ENCODE measurements at regions not wholly inside any gene's neighbourhood (a gene's known extent, or its start where the extent isn't known, plus 50 kb on each side); places are given as distances from the start of the nearest gene placed in this dataset.
A peak's percentile ranks its signal among the peaks of the same experiment; 100 is the strongest.

GRCh38 chrX:39983715-39984114, 114.0 kb downstream of the BCOR start:
- TF ChIP-seq CTCF (conservative IDR thresholded peaks at IDR 0.05) = no peak
- Mint-ChIP-seq H3K9me3 (peaks cover 15% of the 10 kb centered on the region), H3K27me3 (ENCODE audit: insufficient read depth) (peaks cover 8% of the 10 kb centered on the region), H3K27ac (no peak overlapping the region), H3K4me3 (no peak overlapping the region), H3K4me1 (peaks cover 5% of the 10 kb centered on the region), H3K36me3 (ENCODE audit: low read depth) (no peaks in the 10 kb centered on the region)
- Histone ChIP-seq H3K27me3 (ENCODE audit: control insufficient read depth, insufficient read depth, low read length, poor library complexity, severe bottlenecking) (no peaks in the 10 kb centered on the region), H3K27ac (ENCODE audit: low read depth, low read length) (no peak overlapping the region), H3K4me3 (ENCODE audit: low read length) (no peak overlapping the region), H3K36me3 (ENCODE audit: control insufficient read depth, insufficient read depth, low read length) (no peaks in the 10 kb centered on the region), H3K9ac (ENCODE audit: extremely low read depth, low read length, poor library complexity, severe bottlenecking) (no peak overlapping the region), H3K9me3 (ENCODE audit: control insufficient read depth, low read length) (no peaks in the 10 kb centered on the region), H3K4me1 (ENCODE audit: control insufficient read depth, insufficient read depth, low read length) (no peaks in the 10 kb centered on the region)
- 87% methylated on average over 5 of the region's 5 CpGs; no CpG with 5 or more reads in 1 of the 2 experiments for WGBS, 2 experiments (ENCODE audit: insufficient coverage in 1 of 2, insufficient read length in 1 of 2)
- no peak for DNase-seq

- Mint-ChIP-seq H3K9me3 (peaks cover 17% of the 10 kb centered on the region), H3K4me1 (peaks cover 5% of the 10 kb centered on the region), H3K27me3 (ENCODE audit: insufficient read depth) (peaks cover 8% of the 10 kb centered on the region), H3K36me3 (ENCODE audit: low read depth) (no peaks in the 10 kb centered on the region), H3K4me3 (no peak overlapping the region), H3K27ac (no peak overlapping the region)
- Histone ChIP-seq H3K9ac (ENCODE audit: extremely low read depth, low read length, poor library complexity, severe bottlenecking) (no peak overlapping the region), H3K4me3 (ENCODE audit: low read length) (no peak overlapping the region), H3K4me1 (ENCODE audit: control insufficient read depth, insufficient read depth, low read length) (no peaks in the 10 kb centered on the region), H3K36me3 (ENCODE audit: control insufficient read depth, insufficient read depth, low read length) (no peaks in the 10 kb centered on the region), H3K27ac (ENCODE audit: low read depth, low read length) (no peak overlapping the region), H3K27me3 (ENCODE audit: control insufficient read depth, insufficient read depth, low read length, poor library complexity, severe bottlenecking) (no peaks in the 10 kb centered on the region), H3K9me3 (ENCODE audit: control insufficient read depth, low read length) (no peaks in the 10 kb centered on the region)
- WGBS, 2 experiments (ENCODE audit: insufficient coverage in 1 of 2, insufficient read length in 1 of 2) = 92 to 97% methylated on average over 6 to 13 of the region's 14 CpGs
- peak; percentile 29 for TF ChIP-seq CTCF (conservative IDR thresholded peaks at IDR 0.05)
- DNase-seq = no peak
Measured at GRCh38 chrX:39984191-39984956, 113.4 kb downstream of the BCOR start.

GRCh38 chrX:39985071-39985470, 112.7 kb downstream of the BCOR start:
- no peak overlapping the region for H3K9ac ChIP-seq (ENCODE audit: extremely low read depth, low read length, poor library complexity, severe bottlenecking)
- 71 to 86% methylated on average over 1 to 9 of the region's 9 CpGs for WGBS, 2 experiments (ENCODE audit: insufficient coverage in 1 of 2, insufficient read length in 1 of 2)

More at GRCh38 chrX:39985071-39985470, 112.7 kb downstream of the BCOR start:
- H3K4me1 ChIP-seq (ENCODE audit: control insufficient read depth, insufficient read depth, low read length) = no peaks in the 10 kb centered on the region
- H3K27ac ChIP-seq (ENCODE audit: low read depth, low read length) = no peak overlapping the region
- Mint-ChIP-seq H3K4me1 (peaks cover 5% of the 10 kb centered on the region), H3K9me3 (peaks cover 23% of the 10 kb centered on the region), H3K27ac (no peak overlapping the region), H3K36me3 (ENCODE audit: low read depth) (no peaks in the 10 kb centered on the region), H3K4me3 (no peak overlapping the region), H3K27me3 (ENCODE audit: insufficient read depth) (peaks cover 8% of the 10 kb centered on the region)
- TF ChIP-seq CTCF (conservative IDR thresholded peaks at IDR 0.05) = no peak
- H3K4me3 ChIP-seq (ENCODE audit: low read length) = no peak overlapping the region
- no peaks in the 10 kb centered on the region for H3K27me3 ChIP-seq (ENCODE audit: control insufficient read depth, insufficient read depth, low read length, poor library complexity, severe bottlenecking)
- DNase-seq = no peak
- no peaks in the 10 kb centered on the region for H3K36me3 ChIP-seq (ENCODE audit: control insufficient read depth, insufficient read depth, low read length)
- no peaks in the 10 kb centered on the region for H3K9me3 ChIP-seq (ENCODE audit: control insufficient read depth, low read length)

Measured in endodermal cell (in vitro differentiated cells).